GM12874 (cell line): ENCODE measurements at regions not wholly inside any gene's neighbourhood (a gene's known extent, or its start where the extent isn't known, plus 50 kb on each side); places are given as distances from the start of the nearest gene placed in this dataset.

ENCODE experiments used
- TF ChIP-seq, protein P1 (sequence below): IDR thresholded peaks from 2 replicates; pipeline ENCODE4 v1.5.1; 2011; ENCODE audit warnings: low read depth, mild to moderate bottlenecking, control low read depth, low read length, moderate library complexity; ENCODE audit not compliant: insufficient read depth

DNA sequence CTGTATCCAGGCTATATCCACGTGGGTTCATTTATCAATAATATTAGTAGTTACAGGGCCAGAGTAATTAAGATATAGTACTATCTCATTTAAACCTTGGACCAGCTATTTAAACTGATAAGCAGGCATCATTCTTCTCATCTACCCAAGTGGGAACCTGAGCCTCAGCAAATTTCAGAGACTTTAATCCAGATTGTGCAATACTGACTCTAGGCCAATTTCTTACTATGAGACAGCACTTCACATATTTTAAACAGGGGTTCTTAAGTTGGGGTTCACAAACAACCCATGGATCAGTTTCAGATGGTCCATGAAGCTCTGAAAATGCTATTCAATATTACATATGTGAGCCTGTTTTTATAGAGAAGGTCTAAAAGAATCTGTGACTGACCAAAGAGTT lies 302.7 kb upstream of the PSMD7 start:
- TF ChIP-seq, protein P1, sequence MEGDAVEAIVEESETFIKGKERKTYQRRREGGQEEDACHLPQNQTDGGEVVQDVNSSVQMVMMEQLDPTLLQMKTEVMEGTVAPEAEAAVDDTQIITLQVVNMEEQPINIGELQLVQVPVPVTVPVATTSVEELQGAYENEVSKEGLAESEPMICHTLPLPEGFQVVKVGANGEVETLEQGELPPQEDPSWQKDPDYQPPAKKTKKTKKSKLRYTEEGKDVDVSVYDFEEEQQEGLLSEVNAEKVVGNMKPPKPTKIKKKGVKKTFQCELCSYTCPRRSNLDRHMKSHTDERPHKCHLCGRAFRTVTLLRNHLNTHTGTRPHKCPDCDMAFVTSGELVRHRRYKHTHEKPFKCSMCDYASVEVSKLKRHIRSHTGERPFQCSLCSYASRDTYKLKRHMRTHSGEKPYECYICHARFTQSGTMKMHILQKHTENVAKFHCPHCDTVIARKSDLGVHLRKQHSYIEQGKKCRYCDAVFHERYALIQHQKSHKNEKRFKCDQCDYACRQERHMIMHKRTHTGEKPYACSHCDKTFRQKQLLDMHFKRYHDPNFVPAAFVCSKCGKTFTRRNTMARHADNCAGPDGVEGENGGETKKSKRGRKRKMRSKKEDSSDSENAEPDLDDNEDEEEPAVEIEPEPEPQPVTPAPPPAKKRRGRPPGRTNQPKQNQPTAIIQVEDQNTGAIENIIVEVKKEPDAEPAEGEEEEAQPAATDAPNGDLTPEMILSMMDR, result no peak

DNA sequence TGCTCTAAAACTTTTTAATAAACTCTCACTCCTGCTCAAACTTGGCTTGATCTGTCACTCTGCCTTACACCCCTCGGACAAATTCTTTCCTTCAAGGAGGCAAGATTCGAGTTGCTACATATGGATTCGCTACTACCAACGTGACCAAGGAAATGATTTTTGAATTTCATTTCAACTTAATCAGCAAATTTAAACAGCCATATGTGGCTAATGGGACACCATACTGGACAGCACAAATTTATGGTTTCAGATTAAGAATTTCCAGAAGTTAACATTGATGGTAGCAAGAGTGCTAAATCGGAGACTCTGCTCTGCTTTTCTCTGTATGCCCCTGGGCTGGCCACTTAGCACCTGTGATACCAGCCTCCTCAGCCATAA lies 318.2 kb upstream of the PSMD7 start:
- TF ChIP-seq, protein P1, result no peak

DNA sequence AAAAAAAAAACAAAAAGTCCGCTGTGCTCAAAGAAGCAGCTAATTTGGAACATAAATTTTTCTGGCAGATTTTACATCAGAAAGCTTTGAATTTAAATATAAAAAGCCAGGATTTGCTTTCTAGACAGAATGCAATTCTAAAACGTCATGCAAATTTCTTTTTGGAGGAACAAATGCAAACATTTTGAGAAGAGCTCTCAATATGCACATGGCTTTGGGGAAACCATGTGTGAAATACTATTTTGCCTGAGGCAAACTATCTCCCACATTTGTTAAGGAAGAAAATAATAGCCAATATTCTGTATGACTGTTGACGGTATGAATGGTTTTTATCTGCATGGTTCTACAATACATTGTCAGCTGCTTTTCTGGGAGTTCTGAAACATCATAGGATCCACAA lies 320.0 kb upstream of the PSMD7 start:
- TF ChIP-seq, protein P1, result no peak

DNA sequence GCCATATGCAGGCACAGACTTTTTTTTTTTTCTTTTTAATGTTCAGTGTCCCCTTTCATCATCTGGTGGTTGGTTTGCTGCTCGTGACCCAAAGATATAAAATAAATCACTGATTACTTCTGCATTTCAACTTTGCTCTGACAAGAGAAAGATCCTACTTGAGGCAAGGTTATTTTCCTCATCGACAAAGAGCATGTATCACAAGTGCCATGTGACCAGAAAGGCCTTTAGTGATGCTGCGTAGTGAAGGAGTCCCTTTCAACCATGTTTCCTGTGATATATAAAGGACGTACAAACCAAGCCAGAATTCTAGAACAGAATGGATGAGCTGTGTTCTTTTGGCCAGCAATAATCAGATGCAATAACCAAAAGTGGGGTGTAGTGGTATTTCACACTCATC lies 323.4 kb upstream of the PSMD7 start:
- TF ChIP-seq, protein P1, result no peak

DNA sequence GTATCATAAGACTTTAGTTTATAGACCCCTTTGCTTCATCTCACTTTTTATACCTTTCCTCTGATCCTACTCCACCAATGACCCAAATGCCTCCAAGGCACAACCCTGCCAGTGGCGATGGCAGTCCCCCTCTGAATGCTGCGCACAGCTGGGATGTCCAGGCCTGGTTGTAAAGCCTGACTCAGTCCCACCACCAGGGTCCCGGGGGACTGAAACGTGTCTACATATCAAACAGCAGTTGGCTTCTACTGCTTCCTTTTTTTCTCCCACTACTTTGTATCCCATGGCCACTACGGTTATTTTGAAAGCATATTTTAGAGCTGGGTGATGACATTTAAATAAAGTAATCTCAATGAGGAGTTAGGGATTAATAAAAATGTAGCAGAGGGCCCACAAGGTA lies 329.8 kb upstream of the PSMD7 start:
- TF ChIP-seq, protein P1, result no peak

DNA sequence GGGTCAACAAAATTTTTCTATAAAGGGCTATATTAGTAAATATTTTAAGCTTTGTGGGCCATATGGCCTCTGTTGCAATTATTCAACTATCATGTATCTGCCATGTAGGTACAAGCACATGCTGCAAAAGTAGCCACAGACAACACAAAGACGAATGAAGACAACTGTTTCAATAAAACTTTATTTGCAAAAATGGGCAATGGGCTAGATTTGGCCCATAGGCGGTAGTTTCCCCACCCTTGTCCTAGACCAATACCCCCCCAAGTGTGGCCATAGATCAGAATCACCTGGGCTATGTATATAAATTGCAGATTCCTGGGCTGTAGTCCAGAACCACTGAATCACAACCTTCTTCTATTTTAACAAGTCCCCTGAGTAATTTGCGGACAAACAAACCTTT lies 331.0 kb upstream of the PSMD7 start:
- TF ChIP-seq, protein P1, result no peak

DNA sequence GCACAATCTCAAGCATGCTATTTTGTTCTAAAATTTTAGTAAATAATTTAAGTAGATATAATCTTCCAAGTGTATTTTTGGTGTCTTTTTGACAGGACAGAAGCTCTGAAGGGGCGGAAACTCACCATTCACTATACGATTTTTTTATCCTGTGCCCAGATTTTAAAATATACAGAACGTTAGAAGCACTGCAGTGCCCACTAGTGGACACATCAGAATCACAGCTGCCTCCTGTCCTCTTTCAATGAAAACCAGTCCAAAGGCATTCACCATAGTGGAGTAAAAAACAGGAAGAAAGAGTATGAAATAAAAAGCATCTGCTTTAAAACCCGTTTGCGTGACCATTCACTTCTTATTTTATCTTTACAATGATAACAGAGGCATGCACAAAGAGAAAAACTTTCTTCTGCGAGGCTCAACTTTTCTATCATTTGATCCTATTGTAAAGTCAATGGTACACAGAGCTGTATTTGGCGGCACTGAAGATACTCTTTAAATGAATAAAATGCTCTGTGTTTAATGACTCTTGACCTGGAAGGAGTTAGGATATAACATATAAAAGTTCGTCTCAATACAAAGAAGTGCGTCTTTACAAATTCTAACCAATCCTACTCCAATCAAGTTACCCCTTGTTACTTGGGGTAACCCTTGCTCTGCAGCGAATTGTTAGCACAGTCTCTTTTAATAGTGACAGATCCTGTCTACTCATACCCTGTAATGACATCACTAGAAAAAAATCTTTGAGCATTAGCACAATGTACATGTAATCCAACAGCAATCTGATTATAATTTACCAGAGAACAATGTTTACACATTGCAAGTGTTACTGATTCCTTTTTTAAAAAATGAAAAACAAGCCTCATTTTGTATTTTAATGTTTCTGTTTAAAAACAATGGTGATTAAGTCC lies 339.8 kb upstream of the PSMD7 start:
- TF ChIP-seq, protein P1, result peak; percentile 70

DNA sequence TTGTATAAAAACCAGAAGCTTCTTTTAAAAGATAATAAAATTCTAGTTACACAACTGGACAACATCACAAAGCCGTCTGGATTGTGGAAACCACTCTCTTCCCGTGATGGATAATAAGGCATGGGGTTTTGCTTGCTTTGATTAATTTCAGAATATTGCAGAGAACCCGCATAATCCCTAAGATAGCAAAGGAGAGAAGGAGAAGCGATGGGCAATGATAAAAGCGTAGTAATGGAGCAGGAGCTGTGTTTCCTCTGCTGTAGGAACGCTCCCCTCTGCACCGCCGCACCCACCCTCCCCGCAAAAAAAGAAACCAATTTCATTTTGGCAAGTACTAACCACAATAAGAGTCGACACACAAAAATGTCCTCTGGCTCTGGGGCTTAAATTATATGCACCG lies 340.9 kb upstream of the PSMD7 start:
- TF ChIP-seq, protein P1, result no peak
